NCI-H2196 treated with DMSO at 0.1 percent for 48 hours (cell line): ENCODE measurements at regions not wholly inside any gene's neighbourhood (a gene's known extent, or its start where the extent isn't known, plus 50 kb on each side); places are given as distances from the start of the nearest gene placed in this dataset.
"Not testable (repeated sequence)": the region's sequence is repeated elsewhere in the genome, so short reads cannot be mapped to it uniquely, and the experiment has no call there.

Source experiments
- DNase-seq: peaks from one replicate; lab custom pipeline; 2025; ENCODE audit not compliant: unreplicated experiment; lab: John Stamatoyannopoulos, UW

DNA sequence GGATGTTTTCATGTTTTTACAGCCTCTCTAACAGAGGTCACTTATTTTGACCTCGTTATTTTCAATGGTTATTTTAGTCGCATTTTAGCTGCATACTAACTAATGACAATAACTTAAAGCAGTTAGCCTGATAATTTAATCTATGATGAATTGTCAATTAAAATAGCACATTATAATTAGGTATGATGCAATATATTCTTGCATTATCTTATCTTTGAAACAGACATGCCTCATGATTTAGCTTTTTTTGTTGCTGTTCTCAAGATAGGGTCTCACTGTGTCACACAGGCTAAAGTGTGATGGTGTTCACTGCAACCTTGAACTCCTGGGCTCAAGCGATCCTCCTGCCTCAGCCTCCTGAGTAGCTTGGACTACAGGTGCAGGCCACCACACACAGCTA lies 126.4 kb downstream of the KBTBD2 start:
- DNase-seq: no peak

GRCh38 chr7:32762925-32763293 lies 128.7 kb downstream of the KBTBD2 start:
- DNase-seq: no peak

GRCh38 chr7:32762206-32762924 lies 129.2 kb downstream of the KBTBD2 start:
- not testable (repeated sequence) for DNase-seq

DNA sequence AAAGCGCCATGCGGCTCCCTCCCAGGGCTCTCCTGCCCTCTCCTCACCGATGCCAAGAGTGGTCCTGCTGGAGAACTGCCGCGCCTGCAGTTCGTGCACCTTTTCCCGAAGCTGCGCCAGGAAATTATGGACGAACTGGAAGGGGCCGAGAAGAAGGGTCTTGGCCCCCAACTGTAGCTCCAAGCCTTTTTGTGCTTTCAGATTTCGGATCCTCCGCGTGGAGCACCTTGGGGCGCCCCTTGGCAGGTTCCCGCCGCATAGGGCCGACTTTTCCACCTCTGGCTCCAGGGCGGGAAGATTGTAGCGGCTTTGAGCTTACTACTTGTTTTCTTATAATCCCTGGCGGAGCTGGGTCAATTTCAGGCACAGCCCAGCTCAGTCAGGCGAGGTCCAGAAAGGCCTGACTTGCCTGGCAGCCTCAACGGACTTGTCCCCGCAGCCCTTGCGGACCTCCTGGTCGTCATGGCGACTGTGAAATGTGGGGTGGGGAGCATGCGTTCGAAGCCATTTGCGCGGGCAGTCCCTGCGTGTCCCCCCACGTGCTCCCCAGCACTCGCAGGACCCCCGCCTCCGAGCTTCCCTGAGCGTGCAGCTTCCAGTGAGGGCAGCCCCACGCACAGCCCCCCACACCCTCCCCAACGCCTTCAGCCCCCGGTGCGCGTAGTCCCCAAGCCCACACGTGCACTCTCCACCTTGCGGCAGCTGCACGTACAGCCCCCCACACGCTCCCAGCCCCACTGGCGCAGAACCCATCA lies 129.9 kb downstream of the KBTBD2 start:
- no peak for DNase-seq

DNA sequence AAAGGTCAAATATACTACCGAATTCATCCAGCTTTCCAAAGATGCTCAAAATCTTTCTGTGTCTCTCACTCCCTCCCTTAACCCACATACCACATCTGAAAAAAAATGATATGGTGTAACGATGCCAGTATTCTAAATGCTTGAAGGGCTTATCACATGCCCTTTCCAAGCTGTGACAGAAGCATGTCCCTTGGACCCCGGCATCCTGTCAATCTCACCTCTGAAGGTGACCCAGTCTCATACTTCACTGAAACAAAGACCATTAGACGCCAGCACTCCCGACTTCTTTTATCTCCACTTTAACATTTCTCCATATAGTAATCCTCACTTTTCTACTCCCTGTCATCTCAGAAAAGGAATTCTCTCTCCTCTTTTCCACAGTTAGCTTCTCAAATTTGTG lies 130.8 kb downstream of the KBTBD2 start:
- DNase-seq: not testable (repeated sequence)

DNA sequence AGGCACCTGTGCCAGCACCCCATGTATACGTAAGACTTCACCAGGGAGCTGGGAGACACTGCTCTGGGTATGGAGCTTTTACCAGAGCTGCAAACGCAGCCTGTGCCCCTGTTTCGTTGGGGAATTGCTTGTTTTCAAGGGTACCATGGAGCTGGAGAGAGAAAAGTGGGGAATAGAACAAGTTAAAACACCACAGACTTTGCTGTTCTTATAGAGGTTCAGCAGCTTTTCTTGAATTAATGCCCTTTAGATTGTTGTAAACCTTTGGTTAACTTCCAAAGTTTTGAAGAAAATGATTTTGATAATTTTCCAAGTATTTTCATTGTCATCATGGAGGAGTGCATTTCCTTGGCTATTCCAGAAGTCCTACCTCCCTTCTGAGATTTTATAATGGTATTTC lies 131.7 kb downstream of the KBTBD2 start:
- DNase-seq: not testable (repeated sequence)

DNA sequence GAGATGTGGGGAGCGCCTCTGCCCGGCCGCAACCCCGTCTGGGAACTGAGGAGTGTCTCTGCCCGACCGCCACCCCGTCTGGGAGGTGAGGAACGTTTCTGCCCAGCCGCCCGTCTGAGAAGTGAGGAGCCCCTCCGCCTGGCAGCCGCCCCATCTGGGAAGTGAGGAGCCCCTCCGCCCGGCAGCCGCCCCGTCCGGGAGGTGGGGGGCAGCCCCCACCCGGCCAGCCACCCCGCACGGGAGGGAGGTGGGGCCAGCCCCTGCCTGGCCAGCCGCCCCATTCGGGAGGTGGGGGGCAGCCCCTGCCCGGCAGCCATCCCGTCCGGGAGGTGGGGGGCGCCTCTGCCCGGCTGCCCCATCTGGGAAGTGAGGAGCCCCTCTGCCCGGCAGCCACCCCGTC lies 137.7 kb downstream of the KBTBD2 start:
- DNase-seq: not testable (repeated sequence)

DNA sequence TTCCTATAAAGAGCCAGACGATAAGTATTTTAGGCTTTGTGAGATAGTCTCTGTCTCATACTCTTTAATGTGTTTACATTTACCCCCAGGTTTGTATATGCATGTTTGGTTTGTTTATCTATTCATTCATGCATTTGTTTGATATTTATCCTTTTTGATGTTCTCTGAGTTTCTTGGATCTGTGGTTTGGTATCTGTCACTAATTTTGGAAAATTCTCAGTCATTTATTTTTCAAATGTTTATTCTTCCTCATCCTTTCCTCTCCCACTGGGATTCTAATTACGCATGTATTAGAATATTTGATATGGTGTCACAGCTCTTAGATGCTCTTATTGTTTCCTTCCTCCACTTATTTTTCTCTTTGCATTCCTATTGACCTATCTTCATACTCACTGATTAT lies 143.2 kb downstream of the KBTBD2 start:
- not testable (repeated sequence) for DNase-seq

DNA sequence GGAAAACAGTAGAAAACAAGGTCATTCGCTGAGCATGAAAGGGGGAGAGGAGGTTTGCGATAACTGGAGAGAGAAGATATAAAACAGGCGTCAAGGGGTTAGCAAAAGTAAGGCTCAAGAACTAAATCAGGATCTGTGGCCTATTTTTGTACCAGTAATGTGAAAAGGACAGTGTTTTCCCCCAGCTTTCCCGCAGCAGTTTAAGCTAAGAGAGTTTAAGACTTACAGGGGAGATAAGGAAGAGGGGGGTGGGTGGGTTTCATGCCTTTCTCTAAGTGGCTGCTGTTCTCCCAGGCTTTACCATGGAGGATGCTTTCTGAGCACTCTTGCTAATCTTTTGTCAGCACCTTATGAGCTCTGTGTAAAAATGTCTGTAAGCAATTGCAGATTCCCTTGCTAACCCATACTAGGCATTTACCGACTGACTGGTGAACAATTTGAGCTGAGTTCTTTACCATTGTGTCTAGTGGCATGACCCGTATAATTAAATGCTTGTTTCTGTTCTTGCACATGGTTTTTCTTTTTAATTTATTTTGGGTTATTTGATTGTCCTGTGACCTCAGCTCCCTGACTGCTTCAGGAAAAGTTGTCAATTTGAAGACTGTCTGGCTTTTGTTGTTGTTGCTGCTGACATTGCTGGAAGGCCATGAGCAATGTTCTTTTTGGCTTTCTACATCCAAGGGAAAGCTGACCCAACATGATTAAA lies 144.0 kb downstream of the KBTBD2 start:
- DNase-seq: not testable (repeated sequence)

DNA sequence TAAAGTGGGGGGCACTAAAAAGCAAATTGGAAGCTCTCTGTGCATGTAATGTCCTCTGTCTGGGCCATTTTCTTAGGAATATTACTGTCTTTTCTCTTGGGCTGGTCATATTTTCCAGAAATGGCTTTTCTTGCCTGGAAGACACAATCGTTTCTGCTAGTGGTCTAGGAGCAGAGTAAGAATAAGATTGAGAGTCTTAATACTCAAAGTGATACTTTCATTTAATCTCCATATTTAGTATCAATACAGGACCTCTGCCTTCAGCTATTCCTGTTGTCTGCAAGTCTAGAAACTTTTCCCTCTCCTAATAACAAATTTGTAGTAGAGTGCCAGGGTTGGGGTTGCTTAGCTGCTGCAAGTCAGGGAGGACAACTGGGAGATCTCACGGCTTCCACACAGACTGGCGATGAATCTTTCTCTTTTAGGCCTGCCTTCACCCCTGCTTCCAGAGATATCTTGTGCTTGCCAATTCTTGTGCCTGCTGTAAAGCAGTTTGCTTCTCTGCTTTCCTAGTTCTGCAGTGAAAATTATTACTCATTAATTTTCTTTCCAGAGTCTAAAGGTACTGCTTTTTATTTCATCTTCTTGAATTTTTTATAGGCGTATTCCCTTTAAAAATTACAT lies 149.6 kb downstream of the KBTBD2 start:
- DNase-seq: not testable (repeated sequence)

- DNase-seq: not testable (repeated sequence)
Measured at GRCh38 chr7:32739749-32740148, 151.8 kb downstream of the KBTBD2 start.

DNA sequence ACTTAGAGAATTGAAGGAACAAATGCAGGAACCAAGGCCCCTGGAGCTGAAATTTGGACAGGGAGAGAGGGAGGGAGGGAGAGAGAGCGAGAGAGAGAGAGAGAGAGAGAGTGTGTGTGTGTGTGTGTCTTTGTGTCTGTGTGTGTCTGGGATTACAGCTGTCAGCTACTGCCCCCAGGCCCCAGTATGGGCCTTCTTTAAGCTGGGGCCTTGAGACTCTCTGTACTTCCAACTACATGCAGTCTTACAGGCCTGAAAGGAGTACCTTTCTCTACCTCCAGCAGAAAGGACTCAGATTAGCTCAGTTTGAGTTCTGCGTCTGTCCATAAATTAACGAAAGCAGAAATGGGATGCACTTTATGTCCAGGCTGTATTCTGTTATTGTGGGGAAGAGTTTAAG lies 153.2 kb downstream of the KBTBD2 start:
- DNase-seq: not testable (repeated sequence)

- DNase-seq: not testable (repeated sequence)
Measured at GRCh38 chr7:32732767-32733166, 158.8 kb downstream of the KBTBD2 start.

DNA sequence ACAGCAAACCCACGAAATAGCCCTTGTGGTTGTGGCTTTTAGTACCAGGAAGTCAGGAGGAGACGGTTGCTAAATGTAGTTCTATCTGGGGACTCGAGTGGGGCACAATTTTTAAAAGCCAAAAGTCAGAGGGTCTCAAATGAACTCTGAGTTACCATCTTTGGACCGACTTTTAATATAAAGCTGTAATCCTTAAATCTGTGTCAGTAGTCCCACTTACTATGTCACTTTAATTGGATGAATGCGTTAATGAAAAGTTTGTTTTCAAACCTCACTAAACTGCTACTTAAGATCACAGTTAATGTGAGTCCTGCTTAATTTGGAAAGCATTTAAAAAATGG lies 162.3 kb downstream of the KBTBD2 start:
- not testable (repeated sequence) for DNase-seq

- DNase-seq: peak; percentile 14
Measured at GRCh38 chr7:32728412-32729334, 162.9 kb downstream of the KBTBD2 start.

DNA sequence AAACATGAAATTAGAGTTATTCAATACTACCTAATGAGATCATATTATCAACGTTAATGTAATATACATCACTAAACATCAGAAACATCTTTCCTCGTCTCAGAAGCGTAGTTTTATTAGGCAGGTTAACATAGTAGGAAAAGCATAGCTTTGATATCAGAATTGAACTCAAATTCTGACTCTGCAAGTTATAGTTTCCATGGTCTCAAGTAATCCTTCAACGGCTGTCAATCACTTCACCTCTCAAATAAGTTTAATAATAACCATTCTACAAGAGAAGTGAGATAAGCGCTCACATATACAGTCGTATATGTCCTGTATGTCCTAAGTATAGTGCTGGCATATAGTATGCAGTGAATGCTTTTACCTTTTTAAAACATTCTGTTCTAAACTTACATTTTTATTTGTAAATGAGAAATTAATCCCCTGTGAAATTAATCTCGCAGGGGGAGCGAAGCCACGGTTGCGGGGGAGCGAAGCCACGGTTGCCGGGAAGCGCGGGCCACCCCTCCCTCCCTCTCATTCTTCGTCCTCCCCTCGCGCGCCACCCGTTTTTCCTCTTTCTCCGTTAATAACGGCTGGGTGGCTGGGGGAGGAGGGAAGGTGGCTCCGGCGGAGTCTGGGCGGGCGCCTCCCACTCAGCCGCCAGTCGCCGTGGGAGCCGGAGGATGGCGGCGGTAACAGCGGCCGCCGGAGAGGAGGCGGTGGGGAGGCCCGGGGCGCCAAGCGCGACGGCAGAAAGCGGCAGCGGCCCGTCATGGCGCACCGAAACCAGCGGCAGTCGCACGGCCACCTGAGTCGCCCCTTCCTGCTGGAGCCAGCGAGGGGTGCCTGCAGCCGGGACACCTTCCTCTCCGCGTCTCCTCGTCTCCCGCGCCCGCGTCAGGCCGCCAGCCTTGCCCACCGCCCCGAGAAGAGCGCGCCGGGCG lies 163.8 kb downstream of the KBTBD2 start:
- not testable (repeated sequence) for DNase-seq

GRCh38 chr7:32722837-32723236 lies 168.7 kb downstream of the KBTBD2 start:
- not testable (repeated sequence) for DNase-seq

GRCh38 chr7:32694182-32694581 lies 197.4 kb downstream of the KBTBD2 start:
- DNase-seq: no peak
